GM19324 (cell line): ENCODE measurements at regions not wholly inside any gene's neighbourhood (a gene's known extent, or its start where the extent isn't known, plus 50 kb on each side); places are given as distances from the start of the nearest gene placed in this dataset.

Source experiments
- ATAC-seq: cut with Tn5 transposase; IDR thresholded peaks from one replicate; pipeline ENCODE4 v1.9.1; 2021; ENCODE audit warnings: mild to moderate bottlenecking, moderate library complexity; ENCODE audit not compliant: unreplicated experiment, low FRiP score

GRCh38 chr6:133746417-133746770 is 142.5 kb upstream of the TCF21 start:
- ATAC-seq: no peak

GRCh38 chr6:133748628-133749027 is 140.3 kb upstream of the TCF21 start:
- no peak for ATAC-seq

- ATAC-seq: no peak
Measured at GRCh38 chr6:133749427-133749826, 139.5 kb upstream of the TCF21 start.

GRCh38 chr6:133752129-133752528 is 136.8 kb upstream of the TCF21 start:
- ATAC-seq: no peak

GRCh38 chr6:133753756-133754155 is 135.2 kb upstream of the TCF21 start:
- no peak for ATAC-seq

- no peak for ATAC-seq
Measured at GRCh38 chr6:133754298-133754697, 134.6 kb upstream of the TCF21 start.

GRCh38 chr6:133756078-133756695 is 132.7 kb upstream of the TCF21 start:
- no peak for ATAC-seq

GRCh38 chr6:133757335-133757734 is 131.6 kb upstream of the TCF21 start:
- ATAC-seq: no peak

- no peak for ATAC-seq
Measured at GRCh38 chr6:133758815-133759335, 130.0 kb upstream of the TCF21 start.

- ATAC-seq: no peak
Measured at GRCh38 chr6:133759524-133759923, 129.4 kb upstream of the TCF21 start.

GRCh38 chr6:133761706-133762105 is 127.2 kb upstream of the TCF21 start:
- ATAC-seq: no peak

- no peak for ATAC-seq
Measured at GRCh38 chr6:133764008-133764753, 124.7 kb upstream of the TCF21 start.

- ATAC-seq: no peak
Measured at GRCh38 chr6:133764754-133765208, 124.1 kb upstream of the TCF21 start.

- no peak for ATAC-seq
Measured at GRCh38 chr6:133767357-133767970, 121.4 kb upstream of the TCF21 start.

GRCh38 chr6:133768656-133769295 is 120.1 kb upstream of the TCF21 start:
- ATAC-seq: no peak

GRCh38 chr6:133769463-133769862 is 119.5 kb upstream of the TCF21 start:
- ATAC-seq: no peak

GRCh38 chr6:133772567-133772966 is 116.3 kb upstream of the TCF21 start:
- no peak for ATAC-seq

- ATAC-seq: no peak
Measured at GRCh38 chr6:133773776-133774175, 115.1 kb upstream of the TCF21 start.

GRCh38 chr6:133774356-133774755 is 114.6 kb upstream of the TCF21 start:
- no peak for ATAC-seq

- ATAC-seq: no peak
Measured at GRCh38 chr6:133778414-133779130, 110.3 kb upstream of the TCF21 start.
